ENCODE measurements at regions not wholly inside any gene's neighbourhood (a gene's known extent, or its start where the extent isn't known, plus 50 kb on each side); places are given as distances from the start of the nearest gene placed in this dataset.

- no peak for TF ChIP-seq ZNF274 (IDR thresholded peaks at IDR 0.05; ENCODE audit: borderline replicate concordance, extremely low read depth, low read length)
- TF ChIP-seq POLR2A (IDR thresholded peaks at IDR 0.05; ENCODE audit: control extremely low read depth in 1 of 2, low read depth in 2 of 2, low read length in 2 of 2) = no peak
- no peak for TF ChIP-seq TAF1 (IDR thresholded peaks at IDR 0.05; ENCODE audit: low read depth, low read length)
- TF ChIP-seq MAFK (IDR thresholded peaks at IDR 0.05; ENCODE audit: low read depth, low read length) = no peak
- no peak for TF ChIP-seq KDM5A (IDR thresholded peaks at IDR 0.05; ENCODE audit: low read length)
- no peak for TF ChIP-seq CBX5 (IDR thresholded peaks at IDR 0.05; ENCODE audit: low read depth, low read length)
Measured at GRCh38 chr4:154107337-154107736, 318.5 kb upstream of the SFRP2 start (continued).

Data from H1 (cell line).